HCT116 (cell line): ENCODE measurements at regions not wholly inside any gene's neighbourhood (a gene's known extent, or its start where the extent isn't known, plus 50 kb on each side); places are given as distances from the start of the nearest gene placed in this dataset.

Experiments used
- ATAC-seq: fragments of 200-7000 bp; cut with Tn5 transposase; 2 replicates; pipeline ENCODE4 v1.9.1; 2020; ENCODE audit warnings: mild to moderate bottlenecking, moderate library complexity
- BruUV-seq: library from RNA; stranded (reverse); fragments of 400-500 nt; replicated peaks from 2 replicates; lab custom pipeline; 2021; lab: Mats Ljungman, UMichigan
- CTCF ChIA-PET: fragments of 300-600 bp; sonication (Branson Sonifier 250); formaldehyde crosslinking; loops from one replicate; lab custom pipeline; 2021; ENCODE audit warnings: antibody characterized with exemption; lab: Charles Lee
- POLR2A ChIA-PET: fragments of 300-600, 350-600 bp; sonication (Branson Sonifier 250); formaldehyde crosslinking; loops from one replicate; lab custom pipeline; 2021; ENCODE audit warnings: antibody characterized with exemption; lab: Charles Lee
- RAD21 ChIA-PET, 2 experiments: fragments of 300-600 bp; sonication (Branson Sonifier 250); formaldehyde crosslinking; loops; one replicate each; lab custom pipeline; 2023; ENCODE audit warnings: low total read pairs in 2 of 2; ENCODE audit not compliant: uncharacterized antibody in 2 of 2, unreplicated experiment in 2 of 2, low non-redundant PET in 1 of 2; lab: Charles Lee
- DNase-seq: peaks from one replicate; pipeline ENCODE4 v3.0.0-alpha.2; 2010; ENCODE audit warnings: low read depth, low spot score
- H2AFZ ChIP-seq: fragments of 200-600 bp; shearing (Covaris generic), sonication (generic); 2 replicates; pipeline ENCODE4 v1.6.1; 2017; ENCODE audit warnings: low read depth, mixed run types, mixed read lengths, antibody characterized with exemption, low read length; ENCODE audit not compliant: poor library complexity, severe bottlenecking
- H3K27ac ChIP-seq: 2 replicates; pipeline ENCODE4 v1.5.1; 2012; ENCODE audit warnings: low read depth, low read length
- H3K27me3 ChIP-seq: fragments of 200-600 bp; sonication (generic); 2 replicates; pipeline ENCODE4 v1.6.1; 2016; ENCODE audit warnings: mixed run types, low read length, mixed read lengths; ENCODE audit not compliant: insufficient read depth
- H3K36me3 ChIP-seq, 2 experiments: fragments of 200-500 bp in 1 of 2; fragments of 200-600 bp in 1 of 2; sonication (Bioruptor generic) in 1 of 2; sonication (generic) in 1 of 2; 2 replicates each; pipeline versions ENCODE4 v1.5.1 to v1.6.1; 2014 to 2016; ENCODE audit warnings: low read length in 2 of 2, inconsistent platforms in 1 of 2, mixed read lengths in 1 of 2, mixed run types in 1 of 2; ENCODE audit not compliant: insufficient read depth in 2 of 2, control insufficient read depth in 1 of 2
- H3K4me1 ChIP-seq, 2 experiments: fragments of 200-600 bp in 1 of 2; sonication (generic) in 1 of 2; 2 replicates each; pipeline versions ENCODE4 v1.5.1 to v1.6.1; 2012 to 2017; ENCODE audit warnings: low read length in 2 of 2, inconsistent platforms in 1 of 2, mild to moderate bottlenecking in 1 of 2, mixed read lengths in 1 of 2, mixed run types in 1 of 2, moderate library complexity in 1 of 2; ENCODE audit not compliant: insufficient read depth in 2 of 2, control insufficient read depth in 1 of 2
- H3K4me2 ChIP-seq: fragments of 200-600 bp; sonication (generic); 2 replicates; pipeline ENCODE4 v1.6.1; 2017; ENCODE audit warnings: mixed run types, low read length, mixed read lengths
- H3K4me3 ChIP-seq, 2 experiments: fragments of 200-600 bp in 1 of 2; sonication (generic) in 1 of 2; replicated peaks in 1 of 2; 2 replicates each; pipeline ENCODE4 v1.5.1; 2011 to 2016; ENCODE audit warnings: low read length in 2 of 2, control low read depth in 1 of 2, low read depth in 1 of 2, mild to moderate bottlenecking in 1 of 2, mixed read lengths in 1 of 2, mixed run types in 1 of 2
- H3K79me2 ChIP-seq: fragments of 200-600 bp; sonication (generic); 2 replicates; pipeline ENCODE4 v1.6.1; 2017; ENCODE audit warnings: mild to moderate bottlenecking, mixed run types, low read length, moderate library complexity, mixed read lengths; ENCODE audit not compliant: insufficient read depth
- H3K9ac ChIP-seq: fragments of 200-600 bp; sonication (generic); 2 replicates; pipeline ENCODE4 v1.6.1; 2016; ENCODE audit warnings: low read length, mixed read lengths
- H3K9me2 ChIP-seq: fragments of 200-600 bp; sonication (generic), shearing (Covaris generic); 2 replicates; pipeline ENCODE4 v1.6.1; 2017; ENCODE audit warnings: mixed run types, mild to moderate bottlenecking, moderate library complexity; ENCODE audit not compliant: insufficient read depth
- H3K9me3 ChIP-seq, 2 experiments: fragments of 200-500 bp in 1 of 2; fragments of 200-600 bp in 1 of 2; sonication (Bioruptor generic) in 1 of 2; sonication (generic) in 1 of 2; 2 replicates each; pipeline ENCODE4 v1.6.1; 2014 to 2017; ENCODE audit warnings: low read length in 2 of 2, mixed read lengths in 2 of 2, inconsistent platforms in 1 of 2, low read depth in 1 of 2, mild to moderate bottlenecking in 1 of 2, mixed run types in 1 of 2, moderate library complexity in 1 of 2; ENCODE audit not compliant: control insufficient read depth in 1 of 2, insufficient read depth in 1 of 2
- H4K20me1 ChIP-seq: fragments of 200-600 bp; sonication (generic), shearing (Covaris generic); 2 replicates; pipeline ENCODE4 v1.6.1; 2017; ENCODE audit warnings: mixed run types, mild to moderate bottlenecking, moderate library complexity; ENCODE audit not compliant: insufficient read depth
- CBX3 ChIP-seq: IDR thresholded peaks from 2 replicates; pipeline ENCODE4 v1.6.1; 2012; ENCODE audit warnings: low read depth
- CEBPB ChIP-seq: IDR thresholded peaks from 2 replicates; pipeline ENCODE4 v1.6.1; 2012; ENCODE audit warnings: low read depth
- EGR1 ChIP-seq: IDR thresholded peaks from 2 replicates; pipeline ENCODE4 v1.6.1; 2012; ENCODE audit warnings: low read depth
- EZH2 ChIP-seq: fragments of 200-600 bp; sonication (generic); IDR thresholded peaks from 2 replicates; pipeline ENCODE4 v1.6.1; 2017; ENCODE audit warnings: antibody characterized with exemption, mixed run types
- JUND ChIP-seq: IDR thresholded peaks from 2 replicates; pipeline ENCODE4 v1.6.1; 2012
- POLR2A ChIP-seq: IDR thresholded peaks from 2 replicates; pipeline ENCODE4 v1.7.0; 2011; ENCODE audit warnings: borderline replicate concordance; ENCODE audit not compliant: insufficient read depth, insufficient read length; ENCODE audit errors: extremely low read depth
- POLR2AphosphoS5 ChIP-seq: IDR thresholded peaks from 2 replicates; pipeline ENCODE4 v1.6.1; 2011; ENCODE audit warnings: mild to moderate bottlenecking, low read depth, low read length, moderate library complexity
- RAD21 ChIP-seq: IDR thresholded peaks from 2 replicates; pipeline ENCODE4 v1.6.1; 2012; ENCODE audit warnings: low read depth, mild to moderate bottlenecking
- SIN3A ChIP-seq: IDR thresholded peaks from 2 replicates; pipeline ENCODE4 v1.6.1; 2012; ENCODE audit warnings: low read depth
- SP1 ChIP-seq: IDR thresholded peaks from 2 replicates; pipeline ENCODE4 v1.6.1; 2012; ENCODE audit warnings: low read depth
- TCF7L2 ChIP-seq: IDR thresholded peaks from 2 replicates; pipeline ENCODE4 v1.7.0; 2011; ENCODE audit warnings: borderline replicate concordance, inconsistent platforms; ENCODE audit not compliant: insufficient read depth, insufficient read length; ENCODE audit errors: extremely low read depth
- YY1 ChIP-seq: IDR thresholded peaks from 2 replicates; pipeline ENCODE4 v1.6.1; 2011; ENCODE audit warnings: low read length, low read depth, moderate library complexity, mild to moderate bottlenecking; ENCODE audit not compliant: insufficient replicate concordance; ENCODE audit errors: extremely low read depth
- ZFX ChIP-seq: fragments of 450-650 bp; IDR thresholded peaks from 2 replicates; pipeline ENCODE4 v1.6.1; 2017
- intact Hi-C: fragments of 100-400 bp; cut with micrococcal nuclease; formaldehyde crosslinking; loops from 2 replicates; pipeline ENCODE4 v1.10.0; 2022
- TF ChIP-seq, protein P1 (sequence below), 3 experiments: fragments of 200-600 bp in 1 of 3; sonication (generic) in 1 of 3; IDR thresholded peaks in 2 of 3; conservative IDR thresholded peaks in 1 of 3; 2 replicates each; pipeline ENCODE4 v1.5.1; 2012 to 2017; ENCODE audit warnings: low read depth in 2 of 3, low read length in 2 of 3, antibody characterized with exemption in 1 of 3, borderline replicate concordance in 1 of 3, control low read depth in 1 of 3, mild to moderate bottlenecking in 1 of 3, mixed read lengths in 1 of 3, mixed run types in 1 of 3, moderate library complexity in 1 of 3; ENCODE audit not compliant: insufficient read depth in 1 of 3
- TF ChIP-seq, protein P2 (sequence below): IDR thresholded peaks from 2 replicates; pipeline ENCODE4 v1.6.1; 2012
- TF ChIP-seq, protein P3 (sequence below): IDR thresholded peaks from 2 replicates; pipeline ENCODE4 v1.6.1; 2012; ENCODE audit warnings: low read depth

DNA sequence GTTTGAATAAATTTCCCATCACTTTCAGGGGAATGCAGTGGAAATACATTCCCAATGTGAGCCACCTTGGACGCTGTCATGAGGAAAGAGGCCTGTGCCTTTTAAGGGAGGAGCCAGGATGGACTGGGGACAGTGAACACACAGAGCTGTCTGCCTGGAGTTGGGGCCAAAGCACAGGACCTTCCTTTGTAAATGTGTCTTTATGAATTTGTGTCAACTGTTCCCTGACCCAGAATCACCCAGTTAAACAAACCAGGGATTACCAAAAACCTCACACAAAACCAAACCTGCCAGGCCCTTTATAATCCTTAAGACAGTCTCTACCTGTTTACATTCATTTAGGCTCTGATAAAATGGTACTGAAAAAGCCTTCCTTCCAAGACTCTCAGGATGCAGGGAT lies 513.7 kb downstream of the MAFB start:
- POLR2A ChIA-PET, result no interaction called here
- CTCF ChIA-PET, result no interaction called here

DNA sequence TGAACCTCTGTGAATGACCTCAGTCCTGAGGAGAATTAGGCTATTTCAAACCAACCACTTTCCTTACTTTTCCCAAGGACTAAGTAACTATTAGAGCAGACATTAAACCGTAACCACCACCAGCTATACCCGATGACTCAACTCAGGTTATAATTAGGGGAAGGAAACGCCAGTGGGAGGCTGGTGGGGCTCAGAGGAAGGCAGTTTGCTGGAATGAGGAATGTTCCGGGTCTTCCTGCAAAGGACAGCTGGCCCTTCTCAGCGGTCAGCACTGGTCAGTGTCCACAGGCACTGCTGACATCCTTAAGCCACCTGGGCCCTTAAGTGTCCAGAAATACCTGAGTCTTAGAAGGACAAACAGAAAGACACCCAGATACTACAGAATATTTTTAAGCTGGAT lies 515.2 kb downstream of the MAFB start:
- Histone ChIP-seq H3K4me1 (no peaks in the 10 kb centered on the region), H3K9me2 (no peaks in the 10 kb centered on the region), H4K20me1 (no peaks in the 10 kb centered on the region), H3K9me3 (no peaks in the 10 kb centered on the region; a peak in 1 of 4 replicates), H3K36me3 (no peaks in the 10 kb centered on the region), H3K4me2 (no peak overlapping the region), H3K79me2 (no peaks in the 10 kb centered on the region), H3K4me3 (no peak overlapping the region), H2AFZ (no peak overlapping the region), H3K9ac (no peak overlapping the region), H3K27me3 (no peaks in the 10 kb centered on the region), H3K27ac (no peak overlapping the region)
- ChIA-PET POLR2A (no interaction called here), RAD21 (no interaction called here), CTCF (interaction anchor here (0.8 kb wide), 1 partner anchor 14 kb away, joined by 3 read pairs; no protein-coding TSS in a partner anchor)
- DNase-seq (no peak), ATAC-seq (no peak)
- TF ChIP-seq, protein P1, sequence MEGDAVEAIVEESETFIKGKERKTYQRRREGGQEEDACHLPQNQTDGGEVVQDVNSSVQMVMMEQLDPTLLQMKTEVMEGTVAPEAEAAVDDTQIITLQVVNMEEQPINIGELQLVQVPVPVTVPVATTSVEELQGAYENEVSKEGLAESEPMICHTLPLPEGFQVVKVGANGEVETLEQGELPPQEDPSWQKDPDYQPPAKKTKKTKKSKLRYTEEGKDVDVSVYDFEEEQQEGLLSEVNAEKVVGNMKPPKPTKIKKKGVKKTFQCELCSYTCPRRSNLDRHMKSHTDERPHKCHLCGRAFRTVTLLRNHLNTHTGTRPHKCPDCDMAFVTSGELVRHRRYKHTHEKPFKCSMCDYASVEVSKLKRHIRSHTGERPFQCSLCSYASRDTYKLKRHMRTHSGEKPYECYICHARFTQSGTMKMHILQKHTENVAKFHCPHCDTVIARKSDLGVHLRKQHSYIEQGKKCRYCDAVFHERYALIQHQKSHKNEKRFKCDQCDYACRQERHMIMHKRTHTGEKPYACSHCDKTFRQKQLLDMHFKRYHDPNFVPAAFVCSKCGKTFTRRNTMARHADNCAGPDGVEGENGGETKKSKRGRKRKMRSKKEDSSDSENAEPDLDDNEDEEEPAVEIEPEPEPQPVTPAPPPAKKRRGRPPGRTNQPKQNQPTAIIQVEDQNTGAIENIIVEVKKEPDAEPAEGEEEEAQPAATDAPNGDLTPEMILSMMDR (IDR thresholded peaks at IDR 0.05 in 2 of 3, conservative IDR thresholded peaks at IDR 0.05 in 1 of 3; ENCODE audit: borderline replicate concordance in 1 of 3, insufficient read depth in 1 of 3, low read depth in 2 of 3, low read length in 2 of 3), result no peak
- TF ChIP-seq, protein P2, sequence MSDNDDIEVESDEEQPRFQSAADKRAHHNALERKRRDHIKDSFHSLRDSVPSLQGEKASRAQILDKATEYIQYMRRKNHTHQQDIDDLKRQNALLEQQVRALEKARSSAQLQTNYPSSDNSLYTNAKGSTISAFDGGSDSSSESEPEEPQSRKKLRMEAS, result no peak
- TF ChIP-seq SIN3A (no peak), ZFX (no peak), JUND (no peak), POLR2AphosphoS5 (no peak), POLR2A (no peak), SP1 (no peak), TCF7L2 (no peak), EZH2 (no peak)
- TF ChIP-seq, protein P3, sequence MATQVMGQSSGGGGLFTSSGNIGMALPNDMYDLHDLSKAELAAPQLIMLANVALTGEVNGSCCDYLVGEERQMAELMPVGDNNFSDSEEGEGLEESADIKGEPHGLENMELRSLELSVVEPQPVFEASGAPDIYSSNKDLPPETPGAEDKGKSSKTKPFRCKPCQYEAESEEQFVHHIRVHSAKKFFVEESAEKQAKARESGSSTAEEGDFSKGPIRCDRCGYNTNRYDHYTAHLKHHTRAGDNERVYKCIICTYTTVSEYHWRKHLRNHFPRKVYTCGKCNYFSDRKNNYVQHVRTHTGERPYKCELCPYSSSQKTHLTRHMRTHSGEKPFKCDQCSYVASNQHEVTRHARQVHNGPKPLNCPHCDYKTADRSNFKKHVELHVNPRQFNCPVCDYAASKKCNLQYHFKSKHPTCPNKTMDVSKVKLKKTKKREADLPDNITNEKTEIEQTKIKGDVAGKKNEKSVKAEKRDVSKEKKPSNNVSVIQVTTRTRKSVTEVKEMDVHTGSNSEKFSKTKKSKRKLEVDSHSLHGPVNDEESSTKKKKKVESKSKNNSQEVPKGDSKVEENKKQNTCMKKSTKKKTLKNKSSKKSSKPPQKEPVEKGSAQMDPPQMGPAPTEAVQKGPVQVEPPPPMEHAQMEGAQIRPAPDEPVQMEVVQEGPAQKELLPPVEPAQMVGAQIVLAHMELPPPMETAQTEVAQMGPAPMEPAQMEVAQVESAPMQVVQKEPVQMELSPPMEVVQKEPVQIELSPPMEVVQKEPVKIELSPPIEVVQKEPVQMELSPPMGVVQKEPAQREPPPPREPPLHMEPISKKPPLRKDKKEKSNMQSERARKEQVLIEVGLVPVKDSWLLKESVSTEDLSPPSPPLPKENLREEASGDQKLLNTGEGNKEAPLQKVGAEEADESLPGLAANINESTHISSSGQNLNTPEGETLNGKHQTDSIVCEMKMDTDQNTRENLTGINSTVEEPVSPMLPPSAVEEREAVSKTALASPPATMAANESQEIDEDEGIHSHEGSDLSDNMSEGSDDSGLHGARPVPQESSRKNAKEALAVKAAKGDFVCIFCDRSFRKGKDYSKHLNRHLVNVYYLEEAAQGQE, result no peak
- intact Hi-C loops, result no loop called here
- BruUV-seq, result no TSS peak

More for the DNA sequence above, 513.7 kb downstream of the MAFB start:
- no peak for DNase-seq
- BruUV-seq, result no TSS peak
- H4K20me1 ChIP-seq, result no peaks in the 10 kb centered on the region
- no peak overlapping the region for H3K4me2 ChIP-seq
- no peak overlapping the region for H3K27ac ChIP-seq
- H3K9ac ChIP-seq, result no peak overlapping the region
- H3K4me3 ChIP-seq, result no peak overlapping the region
- no peak for ATAC-seq
- H3K9me3 ChIP-seq, result no peaks in the 10 kb centered on the region; a peak in 1 of 4 replicates
- intact Hi-C loops, result no loop called here
- TF ChIP-seq POLR2AphosphoS5, result no peak
- TF ChIP-seq CEBPB, result no peak
- no peak for TF ChIP-seq YY1
- no peak for TF ChIP-seq TCF7L2
- no peak for TF ChIP-seq EGR1
- no peak for TF ChIP-seq JUND
- TF ChIP-seq RAD21, result no peak
- TF ChIP-seq CBX3, result no peak
- H3K9me2 ChIP-seq, result no peaks in the 10 kb centered on the region
- RAD21 ChIA-PET, result no interaction called here
- H3K36me3 ChIP-seq, result no peaks in the 10 kb centered on the region
- H3K4me1 ChIP-seq, result no peaks in the 10 kb centered on the region
- no peaks in the 10 kb centered on the region for H3K27me3 ChIP-seq
- no peak overlapping the region for H2AFZ ChIP-seq
- no peaks in the 10 kb centered on the region for H3K79me2 ChIP-seq
